ENCODE measurements at regions not wholly inside any gene's neighbourhood (a gene's known extent, or its start where the extent isn't known, plus 50 kb on each side); places are given as distances from the start of the nearest gene placed in this dataset.

DNA sequence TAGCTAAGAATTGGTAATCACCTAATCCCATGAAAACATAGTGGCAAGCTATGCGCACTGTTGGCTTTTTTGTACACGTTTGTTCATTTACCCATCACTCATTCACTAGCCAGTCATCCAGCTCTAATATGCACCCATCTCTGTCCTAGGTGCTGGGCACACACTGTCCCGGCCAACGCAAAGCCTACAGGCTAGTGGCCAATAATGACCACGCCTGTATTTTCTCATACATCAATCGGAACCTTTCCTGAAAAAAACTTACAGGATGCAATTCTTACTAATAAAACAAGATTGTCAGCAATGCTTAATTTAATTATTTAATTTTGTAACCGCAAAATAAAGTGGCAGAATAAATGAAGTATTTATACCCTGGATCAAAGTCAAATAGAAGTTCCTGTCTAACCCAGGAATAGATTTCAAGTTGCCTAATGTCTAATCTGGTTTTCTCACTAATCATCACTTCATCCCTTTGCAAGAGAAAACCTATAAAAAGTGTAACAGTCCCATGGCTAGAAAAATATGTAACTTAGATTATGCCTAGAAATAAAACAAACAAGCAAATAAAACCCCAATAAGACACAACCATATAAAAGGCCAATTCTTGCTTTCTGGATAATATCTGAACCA, 143.3 kb upstream of the BLID start:
- H3K9me3 ChIP-seq (replicated peaks; ENCODE audit: control insufficient read depth, insufficient read depth, low read depth, low read length), result no peaks in the 10 kb centered on the region; the same call in 1 of the 2 replicates
- H3K27ac ChIP-seq (ENCODE audit: extremely low read depth, low read depth, low read length), result no peak overlapping the region
- ATAC-seq (no peak), DNase-seq (ENCODE audit: extremely low read depth in 1 of 4, low spot score in 3 of 4) (no peak), FAIRE-seq (no peak)
- ChIA-PET POLR2A (no interaction called here), CTCF (ENCODE audit: low intra/inter-chr PET ratio) (no interaction called here)
- no peaks in the 10 kb centered on the region for H3K27me3 ChIP-seq (ENCODE audit: control insufficient read depth in 2 of 2, insufficient read depth in 2 of 2, low read length in 2 of 2)
- H3K36me3 ChIP-seq (ENCODE audit: control insufficient read depth, insufficient read depth, low read length), result no peaks in the 10 kb centered on the region
- no TSS peak for BruUV-seq (replicated peaks)
- no peaks in the 10 kb centered on the region for H3K9me1 ChIP-seq (ENCODE audit: control insufficient read depth, insufficient read depth, low read length)
- no peak overlapping the region for H3K9ac ChIP-seq (ENCODE audit: insufficient read depth in 1 of 2, low read depth in 2 of 2, low read length in 2 of 2)
- H3K79me2 ChIP-seq (ENCODE audit: control insufficient read depth, insufficient read depth, low read length), result no peaks in the 10 kb centered on the region
- H4K20me1 ChIP-seq (replicated peaks; ENCODE audit: control insufficient read depth, insufficient read depth, low read length), result no peaks in the 10 kb centered on the region
- 0% methylated on average over 7 of the region's 7 CpGs for WGBS (ENCODE audit: insufficient coverage, low coverage, missing lambda C conversion rate)
- H2AFZ ChIP-seq (ENCODE audit: low read depth, low read length), result no peak overlapping the region
- TF ChIP-seq KLF16 (IDR thresholded peaks at IDR 0.05) (no peak), MAFF (IDR thresholded peaks at IDR 0.05; ENCODE audit: low read length) (no peak), ZNF778 (CRISPR knock-in tag; IDR thresholded peaks at IDR 0.05) (no peak), CBFA2T2 (conservative IDR thresholded peaks at IDR 0.05) (no peak), RAD51 (IDR thresholded peaks at IDR 0.05; ENCODE audit: borderline replicate concordance, low read depth) (no peak), ZSCAN32 (CRISPR knock-in tag; IDR thresholded peaks at IDR 0.05) (no peak), NONO (IDR thresholded peaks at IDR 0.05; ENCODE audit: low read depth in 2 of 2, low read length in 1 of 2) (no peak), ZNF586 (CRISPR knock-in tag; conservative IDR thresholded peaks at IDR 0.05) (no peak), DIDO1 (tag; IDR thresholded peaks at IDR 0.05; ENCODE audit: low read depth) (no peak), HDAC2 (IDR thresholded peaks at IDR 0.05) (no peak), KDM4B (IDR thresholded peaks at IDR 0.05; ENCODE audit: borderline replicate concordance in 2 of 2, low read depth in 1 of 2) (no peak), ZC3H8 (IDR thresholded peaks at IDR 0.05) (no peak), CC2D1A (IDR thresholded peaks at IDR 0.05) (no peak), U2AF1 (optimal IDR thresholded peaks at IDR 0.05; ENCODE audit: low read depth, low read length) (no peak), SMAD3 (CRISPR knock-in tag; conservative IDR thresholded peaks at IDR 0.05) (no peak), ZBTB12 (CRISPR knock-in tag; IDR thresholded peaks at IDR 0.05) (no peak), KDM5B (IDR thresholded peaks at IDR 0.05; ENCODE audit: insufficient replicate concordance, low read depth, low read length) (no peak), ZKSCAN3 (CRISPR knock-in tag; IDR thresholded peaks at IDR 0.05) (no peak), EWSR1 (IDR thresholded peaks at IDR 0.05; ENCODE audit: borderline replicate concordance, low read depth, partially characterized antibody) (no peak), ILF3 (IDR thresholded peaks at IDR 0.05; ENCODE audit: borderline replicate concordance) (no peak)
- intact Hi-C loops (cut with micrococcal nuclease), result no loop called here
- no peak overlapping the region for H3K4me3 ChIP-seq
- H3K4me1 ChIP-seq (replicated peaks in 1 of 2; ENCODE audit: control insufficient read depth in 2 of 2, insufficient read depth in 2 of 2, low read length in 2 of 2), result no peaks in the 10 kb centered on the region
- no peak overlapping the region for H3K4me2 ChIP-seq (ENCODE audit: insufficient read depth, low read length)
- in situ Hi-C loops (cut with MboI), result no loop called here

All from K562 (cell line).